HG03095 (cell line): ENCODE measurements at regions not wholly inside any gene's neighbourhood (a gene's known extent, or its start where the extent isn't known, plus 50 kb on each side); places are given as distances from the start of the nearest gene placed in this dataset.

Experiments used
- ATAC-seq: cut with Tn5 transposase; IDR thresholded peaks from one replicate; pipeline ENCODE4 v1.9.1; 2021; ENCODE audit warnings: moderate library complexity; ENCODE audit not compliant: unreplicated experiment

DNA sequence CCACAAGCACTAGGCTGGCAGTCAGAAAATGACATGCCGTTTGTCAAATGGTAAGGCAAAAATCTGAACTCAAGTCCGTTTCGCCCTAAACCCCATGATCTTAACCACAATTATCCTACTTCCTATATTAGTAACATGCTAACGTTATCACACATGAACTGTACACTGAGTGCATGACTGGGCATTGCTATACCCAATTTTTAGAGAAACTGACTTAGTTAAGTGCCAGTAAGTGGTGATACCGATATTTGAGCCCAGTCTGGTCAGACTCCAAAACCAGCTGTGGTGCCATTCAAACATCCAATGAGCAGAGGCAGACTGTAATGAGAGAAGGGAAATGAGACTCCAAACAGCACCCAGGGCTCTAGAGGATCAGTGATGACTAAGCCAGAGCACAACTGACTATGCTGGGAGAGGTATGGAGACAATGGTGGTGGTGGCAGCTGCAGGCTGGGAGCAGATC is 311.7 kb upstream of the PKDCC start:
- ATAC-seq = peak; percentile 87

DNA sequence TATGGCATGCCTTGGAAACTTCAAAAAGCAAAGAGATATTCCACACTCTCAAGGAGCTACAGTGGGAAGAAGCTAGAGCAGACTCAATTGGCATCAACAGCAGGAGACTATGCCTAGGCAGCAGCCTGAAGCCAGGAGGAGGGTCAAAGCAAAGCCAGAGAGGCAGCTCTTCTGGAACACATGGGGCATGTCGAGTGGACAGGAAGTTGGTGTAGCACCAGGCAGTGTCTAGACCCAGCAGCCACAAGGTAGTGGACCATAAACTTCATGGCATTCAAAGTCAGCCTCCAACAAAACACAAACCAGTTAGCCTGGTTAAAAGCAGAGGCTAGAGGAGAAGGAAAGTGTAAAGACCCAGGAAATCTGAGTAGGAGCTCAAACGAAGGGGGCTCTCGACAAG is 311.2 kb upstream of the PKDCC start:
- ATAC-seq = peak; percentile 31

DNA sequence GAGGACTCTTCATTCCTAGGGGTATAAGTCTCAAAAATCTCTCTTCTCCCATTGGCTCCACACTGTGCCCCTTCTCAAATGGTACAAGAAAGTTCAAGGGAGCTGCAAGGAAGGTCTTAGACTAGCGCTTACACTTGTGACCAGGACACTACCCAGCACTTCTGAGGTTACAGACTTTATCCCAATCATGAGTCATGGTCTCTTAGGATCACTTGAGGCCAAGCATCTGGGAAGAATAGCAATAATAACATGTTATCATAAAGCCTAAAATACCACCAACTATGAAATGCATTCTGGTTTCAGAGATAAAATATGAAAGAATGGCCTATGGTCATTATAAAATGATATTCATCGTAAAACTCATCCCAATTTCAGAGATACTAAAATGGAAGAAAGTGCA is 309.9 kb upstream of the PKDCC start:
- no peak for ATAC-seq

DNA sequence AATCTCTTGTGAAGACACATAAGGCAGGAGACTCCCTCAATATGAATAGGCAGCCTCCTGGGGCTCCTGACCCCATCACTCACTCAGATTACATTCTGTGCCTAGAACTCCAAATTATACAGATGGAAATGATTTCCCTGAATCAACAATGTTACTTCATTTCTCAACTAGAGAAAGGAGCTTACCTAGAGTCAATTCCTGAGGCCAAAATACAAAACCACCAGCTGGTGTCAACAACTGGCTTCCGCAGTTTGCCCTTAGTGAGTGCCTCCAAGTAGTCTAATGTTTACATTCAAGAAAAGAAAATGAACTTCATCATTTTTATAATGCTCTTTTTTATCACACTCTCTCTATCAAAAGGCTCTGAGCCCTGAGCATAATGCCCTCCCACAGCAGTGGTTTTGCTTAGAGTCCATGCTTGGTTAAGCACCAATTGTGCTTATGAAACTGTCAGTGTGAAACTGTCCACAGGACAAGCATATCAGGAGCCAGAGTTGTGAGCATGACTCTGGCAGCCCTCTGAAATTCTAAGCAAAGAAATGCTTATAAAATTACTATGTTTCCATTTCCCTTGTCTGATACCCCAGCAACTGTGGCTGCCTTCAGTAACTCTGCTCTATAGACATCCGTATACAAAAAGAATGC is 305.7 kb upstream of the PKDCC start:
- ATAC-seq = peak; percentile 99

DNA sequence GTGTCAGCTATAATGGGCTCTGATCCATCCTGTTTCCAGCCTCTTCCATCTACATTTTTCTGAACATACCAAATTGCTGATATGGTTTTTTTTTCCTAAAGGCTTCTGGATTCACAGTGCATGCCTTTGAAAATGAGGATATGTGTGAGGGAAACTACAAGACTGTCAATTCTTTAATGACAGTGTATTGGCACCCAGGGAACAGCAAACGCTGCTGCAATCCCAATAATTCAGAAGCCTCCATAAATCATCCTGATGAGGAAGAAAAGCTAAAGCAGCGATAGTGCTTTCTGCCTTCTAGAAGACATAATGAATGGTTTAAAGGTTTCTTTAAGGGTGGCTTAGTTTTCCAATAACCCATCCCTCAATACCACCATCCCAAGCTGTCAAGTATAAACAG is 304.5 kb upstream of the PKDCC start:
- no peak for ATAC-seq

DNA sequence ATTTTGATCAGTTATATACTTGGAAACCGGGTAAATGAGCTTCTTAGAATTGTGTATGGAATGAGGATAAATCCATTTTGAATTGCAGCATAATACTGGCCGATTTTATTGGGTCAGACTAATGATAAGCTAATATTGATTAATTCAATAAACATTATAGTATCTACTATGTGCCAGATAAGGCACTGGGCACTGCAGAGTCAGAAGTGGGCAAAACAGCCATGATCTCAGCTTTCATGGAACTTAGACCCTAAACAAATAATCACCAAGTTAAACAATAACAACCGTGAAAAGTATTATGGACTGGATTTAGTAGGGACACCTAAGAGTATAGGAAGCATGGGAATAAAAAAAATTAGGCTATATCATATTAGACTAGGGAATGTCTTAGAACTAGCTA is 297.0 kb upstream of the PKDCC start:
- no peak for ATAC-seq

- no peak for ATAC-seq
Observed at GRCh38 chr2:41759880-41760279, 287.9 kb upstream of the PKDCC start.

- ATAC-seq = no peak
Observed at GRCh38 chr2:41763141-41763540, 284.7 kb upstream of the PKDCC start.

GRCh38 chr2:41764131-41764530 is 283.7 kb upstream of the PKDCC start:
- no peak for ATAC-seq

DNA sequence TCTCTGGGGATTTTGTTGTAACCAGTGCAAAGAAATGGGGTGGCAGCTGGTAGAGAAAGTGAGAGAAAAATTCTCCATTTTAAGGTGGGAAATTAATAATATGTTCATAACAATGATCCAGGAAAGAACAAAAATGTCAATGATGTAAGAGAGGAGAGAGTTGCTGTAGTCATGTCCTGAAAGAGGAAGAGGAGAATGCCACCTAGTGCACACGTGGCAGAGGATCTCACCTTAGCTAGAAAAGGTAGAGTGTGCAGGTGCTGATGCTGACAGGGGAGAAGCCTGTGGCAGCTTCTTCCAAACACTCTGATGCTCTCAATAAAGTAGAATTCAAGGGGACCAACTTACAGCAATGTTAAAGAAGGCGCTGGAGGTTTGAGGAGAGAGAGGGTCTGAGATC is 282.9 kb upstream of the PKDCC start:
- no peak for ATAC-seq

DNA sequence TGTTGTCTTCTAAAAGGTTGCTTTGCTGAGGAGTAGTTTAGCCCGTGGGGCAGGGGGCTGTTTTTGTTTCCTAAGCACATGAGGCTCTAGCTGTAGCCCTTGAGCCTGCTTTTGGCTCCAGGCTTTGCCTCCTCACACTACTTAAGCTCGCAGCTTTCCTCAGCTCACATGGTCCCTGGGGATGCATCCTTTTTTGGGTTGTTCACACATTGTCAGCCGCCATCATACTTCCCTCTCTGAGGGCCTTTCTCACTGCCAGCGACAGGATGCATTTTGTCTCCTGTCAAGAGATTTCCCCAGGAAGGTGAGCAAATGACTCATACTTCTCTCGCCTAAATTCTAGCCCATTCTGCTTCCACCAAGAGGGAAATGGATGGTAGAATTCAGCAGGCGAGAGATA is 279.5 kb upstream of the PKDCC start:
- no peak for ATAC-seq

GRCh38 chr2:41771710-41772109 is 276.1 kb upstream of the PKDCC start:
- no peak for ATAC-seq

GRCh38 chr2:41772697-41773096 is 275.1 kb upstream of the PKDCC start:
- ATAC-seq = no peak

DNA sequence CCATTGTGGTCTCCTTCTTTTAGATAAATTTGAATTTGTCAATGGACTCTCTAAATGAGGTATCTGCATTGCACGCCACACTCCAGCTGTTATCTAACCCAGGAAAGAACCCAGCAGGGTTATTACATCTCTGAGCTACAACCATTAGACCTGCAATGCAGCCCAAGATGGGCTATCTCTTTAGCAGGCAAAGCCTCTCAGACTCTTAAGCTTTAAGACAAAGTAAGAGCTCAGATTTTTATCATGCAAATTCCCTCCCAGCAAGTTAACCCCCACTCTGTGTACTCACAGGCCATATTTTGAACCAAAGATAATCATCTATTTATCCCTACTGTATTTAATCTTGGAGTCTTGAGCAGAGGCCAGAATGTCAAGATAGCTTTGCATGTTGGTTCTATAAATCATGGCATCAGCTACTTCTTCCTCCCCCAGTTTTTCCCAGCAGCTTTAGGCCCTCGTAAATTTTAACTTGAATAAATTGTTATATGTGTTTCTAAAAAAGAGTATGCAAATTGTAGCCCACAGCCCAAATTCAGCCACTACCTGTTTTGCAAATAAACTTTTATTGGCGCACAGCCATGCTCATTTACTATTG is 273.7 kb upstream of the PKDCC start:
- ATAC-seq = no peak

DNA sequence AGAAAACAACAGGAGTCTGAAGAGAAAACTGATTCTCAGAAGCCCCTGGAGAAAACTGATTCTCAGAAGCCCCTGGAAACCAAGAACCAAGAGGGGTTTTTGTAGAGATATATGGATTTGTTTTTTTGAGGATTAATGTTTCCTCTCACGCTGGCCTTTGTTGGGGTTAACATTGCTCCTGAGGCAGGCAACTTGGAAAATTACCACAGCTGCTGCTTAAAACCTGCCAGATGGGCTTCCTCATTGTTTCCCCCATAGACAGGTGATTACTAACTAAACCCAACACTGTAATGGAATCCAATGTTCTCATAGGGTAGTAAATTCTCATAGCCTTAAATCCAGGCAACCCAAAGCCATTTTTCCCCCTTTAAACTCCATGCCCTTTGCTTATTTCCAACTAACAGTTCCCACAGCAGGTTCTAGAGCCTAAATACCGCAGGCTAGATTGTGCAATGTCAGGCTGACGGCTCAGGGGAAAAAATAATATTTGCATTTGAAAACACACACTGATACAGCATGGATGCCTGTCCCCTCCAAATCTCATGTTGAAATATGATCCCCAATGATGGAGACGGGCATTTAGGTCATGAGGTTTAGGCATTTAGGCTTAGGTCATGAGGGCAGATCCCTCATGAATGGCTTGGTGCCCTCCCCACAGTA is 272.3 kb upstream of the PKDCC start:
- ATAC-seq = no peak

- no peak for ATAC-seq
Observed at GRCh38 chr2:41779888-41780287, 267.9 kb upstream of the PKDCC start.

DNA sequence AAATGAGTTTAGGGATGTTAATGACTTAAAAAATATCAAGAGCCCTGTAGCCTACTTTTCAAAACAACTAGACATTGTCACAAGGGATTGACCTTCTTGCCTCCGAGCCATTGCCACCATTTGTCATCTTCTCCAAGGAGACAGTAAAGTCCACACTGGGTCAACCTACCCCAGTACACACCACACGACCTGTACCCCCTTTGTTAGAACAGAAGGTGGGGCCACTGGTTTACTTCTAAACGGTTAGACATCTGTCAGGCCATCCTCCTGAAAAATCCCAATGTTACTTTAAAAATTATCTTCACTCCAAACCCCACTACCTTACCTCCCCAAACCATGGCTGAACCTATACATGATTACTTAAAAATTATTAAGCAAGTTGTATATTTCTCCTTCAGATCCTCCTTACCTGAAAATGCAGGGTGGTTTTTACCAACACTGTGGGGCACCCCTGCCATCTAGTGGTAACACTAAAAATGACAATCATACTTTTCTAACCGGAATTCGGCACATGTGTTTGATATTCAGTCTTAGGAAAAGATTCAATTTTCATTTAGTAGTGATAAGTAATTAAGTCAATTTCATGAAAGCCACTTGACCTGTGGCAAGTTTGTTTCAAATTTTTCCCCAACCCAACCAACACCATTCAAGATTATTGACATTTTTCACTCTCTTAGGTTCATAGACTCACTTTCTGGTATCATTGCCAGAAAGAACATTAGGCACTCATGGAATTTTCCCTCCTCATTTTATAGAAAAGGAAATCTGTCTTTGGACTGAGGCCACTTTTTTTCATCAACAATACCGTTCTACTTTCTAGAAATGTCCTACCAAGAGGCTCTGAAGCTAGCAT is 265.3 kb upstream of the PKDCC start:
- peak; percentile 49 for ATAC-seq

DNA sequence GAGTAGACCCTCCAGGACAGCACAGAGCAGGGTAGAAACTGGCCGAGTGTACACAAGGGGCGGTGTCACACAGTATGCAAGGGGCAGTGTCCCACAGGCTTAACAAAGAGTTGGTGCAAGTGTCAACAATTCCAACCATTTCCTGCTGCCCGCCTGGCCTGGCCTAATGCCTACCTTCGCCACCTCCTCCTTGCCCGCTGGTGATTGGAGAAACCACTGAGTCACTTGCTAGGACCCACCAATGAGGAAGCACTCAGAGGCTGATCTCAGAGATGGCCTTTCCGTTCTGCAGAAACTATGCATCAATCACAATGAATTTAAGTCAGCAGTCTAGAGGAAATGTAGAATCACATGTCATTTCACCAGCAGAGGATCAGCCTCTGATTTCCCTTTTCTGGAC is 263.3 kb upstream of the PKDCC start:
- no peak for ATAC-seq

- no peak for ATAC-seq
Observed at GRCh38 chr2:41785251-41786022, 262.4 kb upstream of the PKDCC start.

GRCh38 chr2:41791523-41791922 is 256.3 kb upstream of the PKDCC start:
- no peak for ATAC-seq

- no peak for ATAC-seq
Observed at GRCh38 chr2:41803361-41803760, 244.5 kb upstream of the PKDCC start.
